Endothelial cell (in vitro differentiated cells): ENCODE measurements at regions not wholly inside any gene's neighbourhood (a gene's known extent, or its start where the extent isn't known, plus 50 kb on each side); places are given as distances from the start of the nearest gene placed in this dataset.
"Not testable (repeated sequence)": the region's sequence is repeated elsewhere in the genome, so short reads cannot be mapped to it uniquely, and the experiment has no call there.

Experiments
- DNase-seq: peaks from one replicate; pipeline ENCODE4 v3.0.0; 2021; ENCODE audit warnings: low spot score
- H3K27ac Mint-ChIP-seq: one replicate; pipeline ENCODE4 v1.8.0; 2021; ENCODE audit warnings: mixed read lengths, inconsistent platforms; ENCODE audit not compliant: unreplicated experiment
- H3K27me3 Mint-ChIP-seq: one replicate; pipeline ENCODE4 v1.8.0; 2021; ENCODE audit warnings: mild to moderate bottlenecking, moderate library complexity, mixed read lengths, inconsistent platforms; ENCODE audit not compliant: unreplicated experiment
- H3K36me3 Mint-ChIP-seq: one replicate; pipeline ENCODE4 v1.8.0; 2021; ENCODE audit warnings: mild to moderate bottlenecking, low read depth, mixed read lengths, inconsistent platforms; ENCODE audit not compliant: unreplicated experiment
- H3K4me1 Mint-ChIP-seq: one replicate; pipeline ENCODE4 v1.8.0; 2021; ENCODE audit warnings: mild to moderate bottlenecking, mixed read lengths, inconsistent platforms; ENCODE audit not compliant: unreplicated experiment
- H3K4me3 Mint-ChIP-seq: one replicate; pipeline ENCODE4 v1.8.0; 2021; ENCODE audit warnings: mild to moderate bottlenecking, mixed read lengths, inconsistent platforms; ENCODE audit not compliant: unreplicated experiment
- H3K9me3 Mint-ChIP-seq: one replicate; pipeline ENCODE4 v1.8.0; 2021; ENCODE audit warnings: mixed read lengths, inconsistent platforms; ENCODE audit not compliant: unreplicated experiment
- CTCF ChIP-seq: fragments of 200-600 bp; sonication (generic); IDR thresholded peaks from one replicate; pipeline ENCODE4 v1.5.0; 2021; ENCODE audit warnings: antibody characterized with exemption; ENCODE audit not compliant: unreplicated experiment

DNA sequence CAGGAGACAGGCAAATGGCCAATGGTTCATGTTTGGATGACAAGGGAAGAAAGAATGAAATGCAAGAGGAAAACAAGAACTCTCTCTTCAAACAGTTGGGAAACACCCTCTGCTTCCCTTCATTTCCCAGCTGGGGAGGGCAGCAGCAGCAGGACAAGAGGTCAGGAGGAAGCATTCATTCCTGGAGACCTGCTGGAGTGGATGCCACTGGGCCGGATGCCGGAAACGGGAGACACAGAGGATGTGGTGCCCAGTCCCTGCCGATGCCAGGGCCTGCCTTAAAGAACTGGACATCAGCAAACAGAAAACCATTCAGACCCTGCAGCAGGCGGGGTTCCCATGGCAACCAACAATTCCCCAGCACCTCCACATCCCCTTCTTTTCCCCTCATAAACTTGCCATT is 102.3 kb upstream of the ZNF648 start:
- no peaks in the 10 kb centered on the region for H3K36me3 Mint-ChIP-seq
- DNase-seq = no peak
- peaks cover 3% of the 10 kb centered on the region for H3K27me3 Mint-ChIP-seq
- no peak for TF ChIP-seq CTCF
- no peak overlapping the region for H3K27ac Mint-ChIP-seq
- H3K4me3 Mint-ChIP-seq = no peak overlapping the region
- H3K4me1 Mint-ChIP-seq = no peaks in the 10 kb centered on the region
- H3K9me3 Mint-ChIP-seq = no peaks in the 10 kb centered on the region

DNA sequence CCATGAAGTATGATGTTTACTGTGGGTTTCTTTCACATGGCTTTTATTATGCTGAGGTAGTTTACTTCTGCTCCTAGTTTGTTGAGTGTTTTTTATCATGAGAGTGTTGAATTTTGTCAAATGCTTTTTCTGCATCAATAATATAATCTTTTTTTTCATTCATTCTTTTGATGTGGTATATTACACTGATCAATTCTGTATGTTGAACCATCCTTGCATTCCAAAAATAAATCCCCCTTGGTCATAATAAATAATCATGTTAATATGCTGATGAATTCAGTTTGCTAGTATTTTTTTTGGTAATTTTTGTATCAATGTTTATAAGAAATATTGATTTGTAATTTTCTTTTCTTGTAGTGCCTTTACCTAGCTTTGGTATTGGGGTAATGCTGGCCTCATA is 97.9 kb upstream of the ZNF648 start:
- Mint-ChIP-seq H3K36me3 (no peaks in the 10 kb centered on the region), H3K27me3 (peaks cover 1% of the 10 kb centered on the region), H3K27ac (no peak overlapping the region), H3K9me3 (no peaks in the 10 kb centered on the region), H3K4me1 (no peaks in the 10 kb centered on the region), H3K4me3 (no peak overlapping the region)
- no peak for DNase-seq
- TF ChIP-seq CTCF = no peak

DNA sequence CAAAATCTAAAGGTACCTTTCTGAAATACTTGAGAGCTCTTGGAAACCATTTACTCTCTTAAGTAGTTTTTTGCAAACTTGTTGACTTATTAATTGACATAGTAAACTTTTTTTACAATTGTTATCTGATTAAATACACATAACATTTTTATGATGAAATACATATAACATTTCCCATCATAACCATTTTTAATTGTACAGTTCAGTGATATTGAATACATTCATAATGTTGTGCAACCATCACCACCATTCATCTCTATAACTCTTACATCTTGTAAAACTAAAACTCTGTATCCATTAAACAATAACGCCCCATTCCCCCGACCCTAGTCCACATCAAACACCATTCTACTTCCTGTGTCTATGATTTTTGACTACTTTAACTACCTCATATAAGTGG is 95.7 kb upstream of the ZNF648 start:
- Mint-ChIP-seq H3K4me1 (no peaks in the 10 kb centered on the region), H3K27me3 (peaks cover under 1% of the 10 kb centered on the region), H3K27ac (no peak overlapping the region), H3K36me3 (no peaks in the 10 kb centered on the region), H3K9me3 (no peaks in the 10 kb centered on the region), H3K4me3 (no peak overlapping the region)
- DNase-seq = no peak
- no peak for TF ChIP-seq CTCF

DNA sequence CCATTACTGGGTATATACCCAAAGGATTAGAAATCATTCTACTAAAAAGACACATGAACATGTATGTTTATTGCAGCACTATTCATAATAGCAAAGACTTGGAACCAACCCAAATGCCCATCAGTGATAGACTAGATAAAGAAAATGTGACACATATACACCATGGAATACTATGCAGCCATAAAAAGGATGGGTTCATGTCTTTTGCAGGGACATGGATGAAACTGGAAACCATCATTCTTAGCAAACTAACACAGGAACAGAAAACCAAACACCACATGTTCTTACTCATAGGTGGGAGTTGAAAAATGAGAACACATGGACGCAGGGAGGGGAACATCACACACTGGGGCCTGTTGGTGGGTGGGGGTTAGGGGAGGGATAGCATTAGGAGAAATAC is 92.9 kb upstream of the ZNF648 start:
- not testable (repeated sequence) for H3K27ac Mint-ChIP-seq, H3K4me1 Mint-ChIP-seq, H3K36me3 Mint-ChIP-seq, H3K27me3 Mint-ChIP-seq, H3K9me3 Mint-ChIP-seq, DNase-seq, H3K4me3 Mint-ChIP-seq

- no peak overlapping the region for H3K27ac Mint-ChIP-seq
- H3K27me3 Mint-ChIP-seq = peaks cover 2% of the 10 kb centered on the region
- no peak for DNase-seq
- no peaks in the 10 kb centered on the region for H3K36me3 Mint-ChIP-seq
- H3K4me3 Mint-ChIP-seq = no peak overlapping the region
- H3K4me1 Mint-ChIP-seq = peaks cover 1% of the 10 kb centered on the region
- TF ChIP-seq CTCF = no peak
- H3K9me3 Mint-ChIP-seq = no peaks in the 10 kb centered on the region
Observed at GRCh38 chr1:182149411-182149965, 88.0 kb upstream of the ZNF648 start.
